GM21381 (cell line): ENCODE measurements at regions not wholly inside any gene's neighbourhood (a gene's known extent, or its start where the extent isn't known, plus 50 kb on each side); places are given as distances from the start of the nearest gene placed in this dataset.
"Not testable (repeated sequence)": the region's sequence is repeated elsewhere in the genome, so short reads cannot be mapped to it uniquely, and the experiment has no call there.

ENCODE experiments used
- ATAC-seq: cut with Tn5 transposase; IDR thresholded peaks from one replicate; pipeline ENCODE4 v1.9.1; 2021; ENCODE audit warnings: mild to moderate bottlenecking, moderate library complexity; ENCODE audit not compliant: unreplicated experiment

DNA sequence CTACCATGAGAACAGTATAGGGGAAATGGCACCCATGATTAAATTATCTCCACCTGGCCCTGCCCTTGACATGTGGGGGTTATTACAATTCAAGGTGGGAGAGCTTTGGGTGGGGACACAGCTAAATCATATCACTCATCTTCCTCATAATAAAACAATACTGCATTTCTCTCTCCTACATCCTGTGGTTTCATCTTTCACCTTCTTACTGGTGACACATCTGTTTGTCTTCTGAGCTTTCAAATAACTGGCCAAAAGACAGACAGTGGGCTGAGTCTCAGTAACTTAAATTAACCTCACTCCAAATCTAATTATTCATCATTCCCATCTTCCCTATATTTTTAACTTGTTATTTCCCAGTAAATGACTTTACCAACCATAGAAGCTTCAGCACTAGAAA is 729.7 kb upstream of the USP15 start:
- ATAC-seq, result no peak

- no peak for ATAC-seq
Observed at GRCh38 chr12:61531195-61531594, 729.0 kb upstream of the USP15 start.

DNA sequence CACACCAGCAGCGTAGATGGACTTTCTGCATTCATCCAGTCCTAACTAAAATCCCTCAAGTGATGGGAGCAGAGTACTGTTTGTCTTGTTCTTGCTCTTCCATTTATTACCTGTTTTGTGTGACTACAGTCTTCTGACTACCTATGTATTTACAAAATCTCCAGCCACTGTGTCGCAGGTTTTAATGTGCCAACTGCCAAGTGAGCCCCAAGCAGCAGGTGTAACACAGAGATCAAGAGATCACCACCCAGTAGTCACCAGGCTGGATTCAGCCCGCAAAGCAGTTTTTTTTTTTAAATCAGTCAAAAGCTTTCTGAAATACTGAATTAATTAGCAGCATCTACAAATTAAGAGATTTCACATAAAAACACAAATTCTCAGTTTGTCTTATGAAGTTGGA is 724.1 kb upstream of the USP15 start:
- ATAC-seq, result no peak

- no peak for ATAC-seq
Observed at GRCh38 chr12:61536525-61536924, 723.7 kb upstream of the USP15 start.

DNA sequence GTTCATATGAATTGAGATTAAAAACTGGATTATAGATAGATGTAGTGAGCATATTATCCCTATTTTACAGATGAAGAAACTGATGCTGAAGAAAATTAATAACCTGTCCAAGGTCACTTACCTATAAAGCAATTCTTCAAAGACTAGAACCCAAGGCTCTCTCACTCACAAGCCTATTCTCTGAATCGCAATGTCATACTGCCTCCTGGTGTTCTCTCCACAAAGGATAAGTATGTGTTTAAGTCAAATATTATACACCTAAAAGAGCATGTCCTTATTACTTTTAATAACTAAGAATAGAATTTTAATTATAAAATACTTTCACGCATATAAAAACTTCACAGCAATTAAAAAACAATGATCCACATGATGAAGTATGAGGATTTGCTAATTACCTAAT is 721.3 kb upstream of the USP15 start:
- ATAC-seq, result no peak

- ATAC-seq, result no peak
Observed at GRCh38 chr12:61542551-61542950, 717.7 kb upstream of the USP15 start.

DNA sequence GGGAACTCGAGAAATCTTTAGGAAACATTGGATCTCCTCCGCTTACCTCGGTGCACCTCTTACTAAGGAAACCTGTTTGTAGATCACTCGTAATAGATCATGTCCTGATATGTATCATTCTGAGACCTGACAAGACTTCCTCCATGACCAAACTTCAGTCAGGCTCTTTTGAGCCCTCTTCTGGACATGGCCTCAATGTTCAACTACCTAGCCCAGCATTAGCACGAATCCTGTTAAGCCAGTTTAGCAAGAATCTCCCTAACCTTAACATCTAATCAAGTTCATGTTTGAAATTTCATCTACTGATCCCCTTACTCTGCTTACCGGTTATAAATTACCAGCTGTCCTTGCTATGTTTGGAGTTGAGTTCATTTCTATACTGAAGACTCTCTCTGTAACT is 713.9 kb upstream of the USP15 start:
- ATAC-seq, result no peak

- ATAC-seq, result no peak
Observed at GRCh38 chr12:61553091-61553490, 707.1 kb upstream of the USP15 start.

DNA sequence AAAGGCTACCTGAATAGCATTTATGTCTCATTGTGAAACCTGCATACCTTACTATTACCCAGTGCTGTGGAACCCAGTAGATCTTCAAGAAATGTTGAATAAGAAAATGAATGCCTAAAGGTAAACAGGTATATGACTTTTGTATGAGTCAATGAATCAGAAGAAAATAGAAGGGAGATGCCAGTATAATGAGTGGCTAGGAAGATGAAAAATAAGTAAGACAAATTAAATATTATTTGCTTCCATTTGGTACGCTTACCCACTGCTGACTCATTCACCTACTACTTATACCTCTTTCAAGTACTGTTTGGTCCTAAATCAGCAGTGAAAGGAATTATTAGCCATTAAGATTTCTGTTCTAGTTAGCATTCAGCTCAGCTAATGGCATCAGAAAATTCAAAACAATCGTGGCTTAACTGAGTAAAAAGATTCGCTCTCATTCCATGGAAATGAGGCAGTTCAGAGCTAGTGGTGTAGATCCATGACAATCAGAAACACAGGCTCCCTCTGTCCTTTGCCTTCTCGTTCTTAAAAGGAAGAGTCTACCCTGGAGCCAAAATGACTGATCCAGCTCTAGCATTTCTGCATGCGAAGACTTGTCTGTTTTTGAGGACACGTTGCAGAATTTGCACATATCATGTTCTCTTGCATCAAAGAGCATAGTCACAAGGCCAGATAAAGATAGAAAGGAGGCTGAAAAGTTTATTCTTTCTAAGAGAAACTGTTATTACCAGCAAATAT is 705.8 kb upstream of the USP15 start:
- ATAC-seq, result no peak

GRCh38 chr12:61563665-61564450 is 696.3 kb upstream of the USP15 start:
- no peak for ATAC-seq

DNA sequence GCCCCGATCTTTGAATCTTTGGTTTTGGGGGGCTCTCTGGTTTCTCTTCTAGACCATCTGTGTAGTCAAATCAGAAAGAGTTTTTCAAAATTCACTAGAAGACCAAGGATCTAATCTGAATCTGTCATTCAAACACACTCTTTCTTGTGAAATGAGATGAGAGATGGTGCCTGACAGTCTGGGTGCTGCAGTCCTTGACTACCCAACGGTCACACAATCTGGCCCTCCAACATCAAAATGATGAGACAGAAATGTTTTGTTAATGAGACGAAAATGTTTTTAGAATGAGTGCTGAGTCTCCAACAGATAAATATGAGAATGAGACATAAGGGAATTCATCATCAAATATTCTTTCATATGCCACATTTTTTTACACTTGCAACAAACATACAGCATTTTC is 695.7 kb upstream of the USP15 start:
- ATAC-seq, result no peak

- ATAC-seq, result no peak
Observed at GRCh38 chr12:61566183-61566582, 694.0 kb upstream of the USP15 start.

- ATAC-seq, result no peak
Observed at GRCh38 chr12:61574339-61574738, 685.9 kb upstream of the USP15 start.

GRCh38 chr12:61584943-61585342 is 675.3 kb upstream of the USP15 start:
- no peak for ATAC-seq

GRCh38 chr12:61590864-61591263 is 669.3 kb upstream of the USP15 start:
- not testable (repeated sequence) for ATAC-seq

- ATAC-seq, result no peak
Observed at GRCh38 chr12:61610143-61610542, 650.1 kb upstream of the USP15 start.

DNA sequence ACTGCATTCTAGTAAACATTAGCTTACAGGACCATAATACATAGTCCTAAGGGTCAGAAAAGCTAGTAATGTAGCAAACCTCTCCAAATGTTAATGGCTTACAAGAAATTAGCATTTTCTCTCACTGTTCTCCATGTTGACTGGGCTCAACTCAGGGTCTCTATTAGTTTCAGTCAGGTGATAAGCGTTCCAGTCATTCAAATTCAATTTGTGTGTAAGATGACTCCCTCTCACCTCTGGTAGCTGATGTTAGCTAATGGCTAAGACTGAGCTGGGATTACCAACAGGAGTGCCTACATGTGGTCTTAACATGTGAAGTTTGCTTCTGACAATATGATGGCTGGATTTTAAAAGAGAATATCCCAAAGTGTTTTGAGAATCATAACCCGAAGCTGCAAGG is 630.5 kb upstream of the USP15 start:
- ATAC-seq, result no peak

DNA sequence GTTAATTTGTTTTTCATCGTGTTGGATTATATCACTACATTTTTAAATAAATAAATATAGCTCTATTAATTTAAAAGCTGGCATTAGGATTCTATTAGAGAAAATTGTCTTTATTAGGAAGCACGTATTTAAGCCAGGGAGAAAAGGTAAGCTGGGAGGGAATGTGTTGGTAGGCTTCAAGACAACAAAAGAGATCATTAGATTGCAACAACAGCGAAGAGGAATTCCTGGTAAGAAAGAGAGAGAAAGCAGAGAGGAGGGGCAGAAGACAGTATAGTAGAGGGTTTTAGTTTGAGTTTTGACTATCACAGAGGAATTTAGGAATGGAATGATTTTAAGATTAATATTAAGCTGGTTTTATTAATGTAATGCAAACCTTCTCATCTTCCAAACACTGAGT is 613.6 kb upstream of the USP15 start:
- ATAC-seq, result no peak

DNA sequence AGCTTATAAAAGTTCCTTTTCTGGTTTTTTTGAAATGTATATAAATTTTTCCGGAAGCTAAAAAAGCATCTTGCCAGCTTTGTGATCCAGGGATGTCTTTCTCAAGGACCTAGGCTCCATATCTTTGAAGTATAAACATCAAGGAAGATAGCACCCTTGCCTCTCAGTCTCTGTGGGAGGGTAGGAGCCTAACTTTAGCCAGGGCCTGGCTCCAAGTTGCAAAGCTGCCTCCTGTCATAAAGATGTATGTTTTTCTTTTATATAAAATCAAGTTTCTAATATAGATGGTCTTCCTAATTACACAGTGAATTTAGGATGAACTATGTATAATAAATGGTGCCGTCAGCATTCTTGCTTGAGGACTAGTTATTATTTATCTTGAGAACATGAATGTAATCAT is 612.6 kb upstream of the USP15 start:
- ATAC-seq, result no peak

- ATAC-seq, result no peak
Observed at GRCh38 chr12:61652265-61652664, 607.9 kb upstream of the USP15 start.

GRCh38 chr12:61654698-61655097 is 605.5 kb upstream of the USP15 start:
- no peak for ATAC-seq

GRCh38 chr12:61655241-61655640 is 605.0 kb upstream of the USP15 start:
- ATAC-seq, result no peak
